Endothelial cell of umbilical vein (primary cell): ENCODE measurements at regions not wholly inside any gene's neighbourhood (a gene's known extent, or its start where the extent isn't known, plus 50 kb on each side); places are given as distances from the start of the nearest gene placed in this dataset.

Experiments
- BruUV-seq: library from RNA; stranded (reverse); fragments of 400-500 nt; replicated peaks from 2 replicates; lab custom pipeline; 2021; lab: Mats Ljungman, UMichigan
- CTCF ChIA-PET: fragments of 300-600, 350-600 bp; sonication (Branson Sonifier 250); formaldehyde crosslinking; loops from one replicate; lab custom pipeline; 2021; ENCODE audit warnings: antibody characterized with exemption, inconsistent platforms; lab: Charles Lee
- POLR2A ChIA-PET: fragments of 300-600, 350-600 bp; sonication (Branson Sonifier 250); formaldehyde crosslinking; loops from one replicate; lab custom pipeline; 2021; ENCODE audit warnings: antibody characterized with exemption, inconsistent platforms; lab: Charles Lee
- DNase-seq: peaks from one replicate; pipeline ENCODE4 v3.0.0-alpha.2; 2011; ENCODE audit warnings: low read depth, low spot score
- FAIRE-seq: peaks from 2 replicates; lab custom pipeline; 2011; peaks lifted over from hg19 to GRCh38; lab: Jason Lieb, UNC
- H2AFZ ChIP-seq: 2 replicates; pipeline ENCODE4 v1.6.0; 2012; ENCODE audit warnings: low read depth, low read length, control low read depth, inconsistent platforms
- H3K27ac ChIP-seq: 2 replicates; pipeline ENCODE4 v1.5.1; 2011; ENCODE audit warnings: low read depth, mild to moderate bottlenecking, control low read depth, low read length, moderate library complexity; ENCODE audit not compliant: insufficient read depth
- H3K27me3 ChIP-seq, 2 experiments: 2 replicates each; pipeline versions ENCODE4 v1.6.0 to v1.6.1; 2011; ENCODE audit warnings: low read length in 2 of 2, mixed read lengths in 1 of 2; ENCODE audit not compliant: control insufficient read depth in 2 of 2, insufficient read depth in 2 of 2
- H3K36me3 ChIP-seq, 2 experiments: 2 replicates in 1 of 2; 3 replicates in 1 of 2; pipeline ENCODE4 v1.5.1; 2011; ENCODE audit warnings: low read length in 2 of 2, mild to moderate bottlenecking in 1 of 2, moderate library complexity in 1 of 2; ENCODE audit not compliant: control insufficient read depth in 2 of 2, insufficient read depth in 2 of 2; ENCODE audit errors: extremely low read depth in 1 of 2
- H3K4me1 ChIP-seq: 3 replicates; pipeline ENCODE4 v1.5.1; 2011; ENCODE audit warnings: mild to moderate bottlenecking, low read length; ENCODE audit not compliant: control insufficient read depth, insufficient read depth; ENCODE audit errors: extremely low read depth
- H3K4me2 ChIP-seq: 2 replicates; pipeline ENCODE4 v1.6.1; 2011; ENCODE audit warnings: low read length, control low read depth, mixed read lengths; ENCODE audit not compliant: insufficient read depth
- H3K4me3 ChIP-seq, 3 experiments: fragments of 200-600 bp in 1 of 3; sonication (generic), shearing (Covaris generic) in 1 of 3; replicated peaks in 1 of 3; 2 replicates each; pipeline ENCODE4 v1.5.1; 2011 to 2016; ENCODE audit warnings: control low read depth in 3 of 3, low read length in 3 of 3, mild to moderate bottlenecking in 2 of 3, inconsistent platforms in 1 of 3, low read depth in 1 of 3, moderate library complexity in 1 of 3; ENCODE audit not compliant: insufficient read depth in 1 of 3
- H3K79me2 ChIP-seq: 2 replicates; pipeline ENCODE4 v1.6.0; 2012; ENCODE audit warnings: low read length, inconsistent platforms; ENCODE audit not compliant: control insufficient read depth, insufficient read depth
- H3K9ac ChIP-seq: replicated peaks from 2 replicates; pipeline ENCODE3; 2011; ENCODE audit warnings: low read length, control low read depth; ENCODE audit not compliant: insufficient read depth; ENCODE audit errors: extremely low read depth
- H3K9me1 ChIP-seq: replicated peaks from 3 replicates; pipeline ENCODE4 v1.6.0; 2011; ENCODE audit warnings: mild to moderate bottlenecking, low read length; ENCODE audit not compliant: control insufficient read depth, insufficient read depth; ENCODE audit errors: extremely low read depth
- H3K9me3 ChIP-seq: replicated peaks from 2 replicates; pipeline ENCODE4 v1.5.1; 2012; ENCODE audit warnings: low read length, inconsistent platforms; ENCODE audit not compliant: control insufficient read depth, insufficient read depth
- H4K20me1 ChIP-seq: replicated peaks from 2 replicates; pipeline ENCODE3; 2011; ENCODE audit warnings: mild to moderate bottlenecking, low read length; ENCODE audit not compliant: control insufficient read depth, insufficient read depth; ENCODE audit errors: extremely low read depth
- CTCF ChIP-seq, 2 donors: IDR thresholded peaks; 1 replicate in 1 of 2; 2 replicates in 1 of 2; pipeline ENCODE4 v1.5.1; 2011; ENCODE audit warnings: low read length in 2 of 2, mild to moderate bottlenecking in 2 of 2, moderate library complexity in 2 of 2, control low read depth in 1 of 2, inconsistent platforms in 1 of 2, low read depth in 1 of 2; ENCODE audit not compliant: insufficient read depth in 1 of 2; ENCODE audit errors: extremely low read depth in 1 of 2
- FOS ChIP-seq: IDR thresholded peaks from 2 replicates; pipeline ENCODE4 v1.6.1; 2011; ENCODE audit warnings: mild to moderate bottlenecking, low read length, moderate library complexity, borderline replicate concordance; ENCODE audit not compliant: insufficient read depth
- GATA2 ChIP-seq: IDR thresholded peaks from 2 replicates; pipeline ENCODE4 v1.7.0; 2011; ENCODE audit warnings: low read depth, mild to moderate bottlenecking, moderate library complexity, mixed read lengths, low read length; ENCODE audit not compliant: insufficient read length, insufficient read depth
- POLR2A ChIP-seq: IDR thresholded peaks from 2 replicates; pipeline ENCODE4 v1.6.1; 2012; ENCODE audit warnings: low read depth, mild to moderate bottlenecking, control low read depth, low read length
- POLR2AphosphoS5 ChIP-seq: IDR thresholded peaks from 2 replicates; pipeline ENCODE4 v1.6.1; 2012; ENCODE audit warnings: low read depth, mild to moderate bottlenecking, control low read depth, low read length, moderate library complexity; ENCODE audit not compliant: insufficient read depth
- dilution Hi-C: fragments of 300-500 bp; cut with MboI; formaldehyde crosslinking; loops from one replicate; pipeline ENCODE4 v1.15.0; 2019; ENCODE audit warnings: low sequenced_read_pairs; ENCODE audit not compliant: extremely low pct_ligation_motif_present
- intact Hi-C: fragments of 100-400 bp; cut with micrococcal nuclease; formaldehyde crosslinking; loops from one replicate; pipeline ENCODE4 v1.10.0; 2022

GRCh38 chr7:47027695-47028240, 554.1 kb downstream of the TNS3 start:
- DNase-seq (no peak), FAIRE-seq (no peak)
- dilution Hi-C loops = no loop called here
- Histone ChIP-seq H3K27me3 (peaks cover 0 to 2% of the 10 kb centered on the region in 2 experiments), H4K20me1 (no peaks in the 10 kb centered on the region), H3K4me3 (no peak overlapping the region), H3K27ac (no peak overlapping the region), H3K4me1 (no peaks in the 10 kb centered on the region), H3K4me2 (no peak overlapping the region), H3K9ac (no peak overlapping the region), H3K9me3 (no peaks in the 10 kb centered on the region), H3K9me1 (no peaks in the 10 kb centered on the region), H3K79me2 (no peaks in the 10 kb centered on the region), H3K36me3 (no peaks in the 10 kb centered on the region), H2AFZ (no peak overlapping the region)
- intact Hi-C loops = loop anchor here (5.0 kb wide), 1 partner anchor 1050 kb away; no protein-coding TSS in a partner anchor
- CTCF ChIA-PET = interaction anchor here (1.2 kb wide), 2 partner anchors 9 to 1105 kb away, joined by 3 read pairs; no protein-coding TSS in a partner anchor
- no TSS peak for BruUV-seq
- TF ChIP-seq CTCF (IDR thresholded peaks at IDR 0.05; ENCODE audit: extremely low read depth in 1 of 2, insufficient read depth in 1 of 2, low read depth in 1 of 2, low read length in 2 of 2) (no peak), POLR2AphosphoS5 (no peak), POLR2A (no peak), GATA2 (no peak), FOS (no peak)
- POLR2A ChIA-PET = no interaction called here
